ENCODE measurements at regions not wholly inside any gene's neighbourhood (a gene's known extent, or its start where the extent isn't known, plus 50 kb on each side); places are given as distances from the start of the nearest gene placed in this dataset.

DNA sequence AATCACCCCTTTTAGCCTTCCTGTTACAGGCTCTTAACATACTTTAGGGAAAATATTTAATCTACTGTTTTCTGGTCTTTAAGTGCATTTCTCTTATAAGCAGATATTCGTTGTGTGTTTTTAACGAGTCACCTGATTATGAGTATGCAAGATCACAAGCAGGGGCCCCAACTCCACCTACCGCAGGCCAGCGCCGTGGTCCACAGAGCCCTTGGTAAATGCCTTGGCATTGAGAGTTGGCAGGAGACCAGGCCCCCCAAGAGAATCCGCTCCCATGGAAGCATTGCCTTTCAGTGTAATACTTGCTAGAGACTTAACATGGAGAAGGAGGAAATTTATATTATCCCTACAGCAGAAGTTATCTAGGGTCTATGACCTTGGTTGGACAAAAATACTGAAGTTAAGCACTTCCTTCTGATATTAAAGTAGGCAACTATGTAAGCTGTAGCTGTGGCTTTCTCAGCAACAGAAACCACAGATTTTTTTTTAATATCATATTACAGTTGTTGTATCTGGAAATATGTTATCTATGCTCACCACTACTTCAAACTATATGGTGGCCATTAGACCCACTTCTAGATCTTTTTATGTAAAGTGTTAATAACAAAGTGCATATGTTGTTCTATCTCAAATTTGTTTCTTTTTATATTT, 241.8 kb upstream of the MGAT5 start:
- Mint-ChIP-seq H3K4me3 (ENCODE audit: unreplicated experiment) (no peak overlapping the region), H3K4me1 (ENCODE audit: low read depth, unreplicated experiment) (no peaks in the 10 kb centered on the region), H3K9me3 (ENCODE audit: unreplicated experiment) (no peaks in the 10 kb centered on the region), H3K36me3 (ENCODE audit: unreplicated experiment) (no peaks in the 10 kb centered on the region), H3K27ac (ENCODE audit: unreplicated experiment) (no peak overlapping the region), H3K27me3 (ENCODE audit: unreplicated experiment) (no peaks in the 10 kb centered on the region)
- TF ChIP-seq, protein P1, sequence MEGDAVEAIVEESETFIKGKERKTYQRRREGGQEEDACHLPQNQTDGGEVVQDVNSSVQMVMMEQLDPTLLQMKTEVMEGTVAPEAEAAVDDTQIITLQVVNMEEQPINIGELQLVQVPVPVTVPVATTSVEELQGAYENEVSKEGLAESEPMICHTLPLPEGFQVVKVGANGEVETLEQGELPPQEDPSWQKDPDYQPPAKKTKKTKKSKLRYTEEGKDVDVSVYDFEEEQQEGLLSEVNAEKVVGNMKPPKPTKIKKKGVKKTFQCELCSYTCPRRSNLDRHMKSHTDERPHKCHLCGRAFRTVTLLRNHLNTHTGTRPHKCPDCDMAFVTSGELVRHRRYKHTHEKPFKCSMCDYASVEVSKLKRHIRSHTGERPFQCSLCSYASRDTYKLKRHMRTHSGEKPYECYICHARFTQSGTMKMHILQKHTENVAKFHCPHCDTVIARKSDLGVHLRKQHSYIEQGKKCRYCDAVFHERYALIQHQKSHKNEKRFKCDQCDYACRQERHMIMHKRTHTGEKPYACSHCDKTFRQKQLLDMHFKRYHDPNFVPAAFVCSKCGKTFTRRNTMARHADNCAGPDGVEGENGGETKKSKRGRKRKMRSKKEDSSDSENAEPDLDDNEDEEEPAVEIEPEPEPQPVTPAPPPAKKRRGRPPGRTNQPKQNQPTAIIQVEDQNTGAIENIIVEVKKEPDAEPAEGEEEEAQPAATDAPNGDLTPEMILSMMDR (IDR thresholded peaks at IDR 0.05; ENCODE audit: partially characterized antibody, unreplicated experiment), result no peak
- no peak for DNase-seq

DNA sequence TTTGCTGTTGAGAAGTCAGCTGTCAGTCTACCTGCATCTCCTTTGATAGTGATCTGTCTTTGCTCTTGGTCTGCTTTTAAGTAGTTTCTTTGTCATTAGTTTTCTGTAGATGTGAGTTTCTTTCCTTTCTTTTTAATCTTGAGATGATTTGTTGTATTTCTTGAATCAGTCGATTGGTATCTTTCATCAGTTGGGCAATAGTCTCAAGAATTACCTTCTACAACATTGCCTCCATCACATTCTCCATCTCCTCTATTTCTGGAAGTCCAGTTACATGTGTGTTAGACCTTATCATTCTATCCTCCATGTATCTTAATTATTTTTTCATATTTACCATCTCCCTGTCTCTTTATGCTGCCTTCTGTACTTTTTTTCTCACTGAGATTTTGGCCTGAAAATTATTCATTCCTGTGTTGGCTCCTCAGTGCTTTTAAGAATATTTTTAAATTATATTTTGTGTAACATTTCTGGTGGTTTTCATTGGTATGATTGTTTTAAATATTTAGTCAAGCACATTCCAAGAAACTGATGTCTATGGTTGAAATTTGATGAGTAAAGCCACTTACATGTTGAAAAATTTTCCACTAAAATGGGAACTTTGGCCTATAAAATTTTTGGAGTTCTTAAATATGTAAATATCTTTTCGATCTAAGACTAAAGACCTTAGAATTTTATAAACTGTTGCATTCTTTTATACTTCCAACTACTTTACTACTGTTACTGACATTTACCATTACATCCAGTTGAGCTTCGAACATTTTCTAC, 239.5 kb upstream of the MGAT5 start:
- Mint-ChIP-seq H3K4me3 (ENCODE audit: unreplicated experiment) (no peak overlapping the region), H3K27me3 (ENCODE audit: unreplicated experiment) (no peaks in the 10 kb centered on the region), H3K9me3 (ENCODE audit: unreplicated experiment) (no peaks in the 10 kb centered on the region), H3K4me1 (ENCODE audit: low read depth, unreplicated experiment) (no peaks in the 10 kb centered on the region), H3K27ac (ENCODE audit: unreplicated experiment) (no peak overlapping the region), H3K36me3 (ENCODE audit: unreplicated experiment) (no peaks in the 10 kb centered on the region)
- TF ChIP-seq, protein P1 (IDR thresholded peaks at IDR 0.05; ENCODE audit: partially characterized antibody, unreplicated experiment), result no peak
- no peak for DNase-seq

DNA sequence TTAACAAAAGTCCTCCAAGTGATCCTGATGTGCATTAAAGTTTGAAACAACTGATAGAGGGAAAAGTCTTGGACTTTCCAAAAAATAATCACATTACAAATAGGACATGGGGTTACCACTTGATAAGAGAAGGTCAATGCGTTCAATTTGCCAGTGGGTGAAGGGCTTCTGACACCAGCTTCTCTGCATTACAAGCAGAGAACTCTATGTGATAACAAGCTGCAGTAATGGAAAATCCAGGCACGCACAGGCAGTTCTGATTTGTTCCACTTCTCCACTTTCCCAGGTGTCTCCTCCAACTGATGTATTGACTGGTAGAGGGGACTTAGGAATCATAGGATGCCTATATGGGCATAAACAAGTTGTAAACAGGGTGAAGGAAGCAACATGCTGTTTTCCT, 234.0 kb upstream of the MGAT5 start:
- no peak overlapping the region for H3K4me3 Mint-ChIP-seq (ENCODE audit: unreplicated experiment)
- no peaks in the 10 kb centered on the region for H3K4me1 Mint-ChIP-seq (ENCODE audit: low read depth, unreplicated experiment)
- no peak overlapping the region for H3K27ac Mint-ChIP-seq (ENCODE audit: unreplicated experiment)
- no peaks in the 10 kb centered on the region for H3K9me3 Mint-ChIP-seq (ENCODE audit: unreplicated experiment)
- DNase-seq, result no peak
- H3K27me3 Mint-ChIP-seq (ENCODE audit: unreplicated experiment), result no peaks in the 10 kb centered on the region
- no peaks in the 10 kb centered on the region for H3K36me3 Mint-ChIP-seq (ENCODE audit: unreplicated experiment)
- TF ChIP-seq, protein P1 (IDR thresholded peaks at IDR 0.05; ENCODE audit: partially characterized antibody, unreplicated experiment), result no peak

DNA sequence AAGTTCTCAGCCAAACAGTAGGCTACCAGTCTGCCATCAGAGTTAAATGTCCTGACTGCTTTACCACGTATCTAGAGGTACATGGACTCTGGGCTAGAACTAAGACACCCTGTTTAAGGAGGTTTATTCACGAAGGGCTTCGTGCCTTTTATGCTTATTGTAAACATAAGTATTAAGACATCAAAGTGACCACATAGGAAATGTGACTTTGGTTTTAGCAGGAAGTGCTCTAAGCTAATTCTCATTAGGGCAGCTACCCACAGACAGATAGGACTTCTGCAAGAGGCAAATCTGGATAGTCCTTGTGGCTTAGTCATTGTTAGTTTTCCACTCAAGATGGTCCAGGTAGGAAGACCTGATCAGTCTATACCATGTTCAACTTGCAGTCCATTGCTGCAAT, 233.3 kb upstream of the MGAT5 start:
- no peak overlapping the region for H3K27ac Mint-ChIP-seq (ENCODE audit: unreplicated experiment)
- no peak for DNase-seq

More for the DNA sequence above, 233.3 kb upstream of the MGAT5 start:
- no peaks in the 10 kb centered on the region for H3K9me3 Mint-ChIP-seq (ENCODE audit: unreplicated experiment)
- no peaks in the 10 kb centered on the region for H3K36me3 Mint-ChIP-seq (ENCODE audit: unreplicated experiment)
- H3K4me3 Mint-ChIP-seq (ENCODE audit: unreplicated experiment), result no peak overlapping the region
- no peaks in the 10 kb centered on the region for H3K4me1 Mint-ChIP-seq (ENCODE audit: low read depth, unreplicated experiment)
- TF ChIP-seq, protein P1 (IDR thresholded peaks at IDR 0.05; ENCODE audit: partially characterized antibody, unreplicated experiment), result no peak
- no peaks in the 10 kb centered on the region for H3K27me3 Mint-ChIP-seq (ENCODE audit: unreplicated experiment)

All from glutamatergic neuron (in vitro differentiated cells).